SK-N-SH (cell line): ENCODE measurements at regions not wholly inside any gene's neighbourhood (a gene's known extent, or its start where the extent isn't known, plus 50 kb on each side); places are given as distances from the start of the nearest gene placed in this dataset.

Experiments
- CTCF ChIA-PET: fragments of 300-600, 350-600 bp; formaldehyde crosslinking; extraction: SDS; loops from one replicate; lab custom pipeline; 2021; lab: Yijun Ruan, JAX
- POLR2A ChIA-PET: fragments of 350-600 bp; sonication (Branson Sonifier 250); formaldehyde crosslinking; extraction: SDS; loops from one replicate; lab custom pipeline; 2020; ENCODE audit warnings: antibody characterized with exemption, inconsistent platforms; lab: Yijun Ruan, JAX
- DNase-seq: peaks from one replicate; pipeline ENCODE4 v3.0.0; 2012
- H2AFZ ChIP-seq: fragments of 200-600 bp; sonication (generic); 2 replicates; pipeline ENCODE4 v1.8.1; 2016; ENCODE audit warnings: antibody characterized with exemption, mild to moderate bottlenecking, low read depth
- H3F3A ChIP-seq: fragments of 200-600 bp; sonication (generic); replicated peaks from 2 replicates; pipeline ENCODE3; 2016; ENCODE audit warnings: antibody characterized with exemption, mild to moderate bottlenecking; ENCODE audit not compliant: insufficient read depth
- H3K27ac ChIP-seq, 2 experiments: fragments of 200-500 bp in 1 of 2; fragments of 200-600 bp in 1 of 2; sonication (Bioruptor generic) in 1 of 2; sonication (generic), shearing (Covaris generic) in 1 of 2; 2 replicates each; pipeline versions ENCODE4 v1.5.1 to v1.6.1; 2014 to 2016; ENCODE audit warnings: low read depth in 2 of 2, inconsistent platforms in 1 of 2, low read length in 1 of 2, mild to moderate bottlenecking in 1 of 2, mixed read lengths in 1 of 2
- H3K27me3 ChIP-seq: fragments of 200-600 bp; sonication (generic), shearing (Covaris generic); 2 replicates; pipeline ENCODE4 v1.6.1; 2016; ENCODE audit warnings: mixed run types; ENCODE audit not compliant: insufficient read depth
- H3K36me3 ChIP-seq, 2 experiments: fragments of 200-500 bp in 1 of 2; fragments of 200-600 bp in 1 of 2; sonication (Bioruptor generic) in 1 of 2; sonication (generic) in 1 of 2; replicated peaks in 1 of 2; 2 replicates each; pipeline versions ENCODE3 to v1.5.1; 2014 to 2016; ENCODE audit warnings: low read length in 1 of 2, mild to moderate bottlenecking in 1 of 2; ENCODE audit not compliant: insufficient read depth in 2 of 2, control insufficient read depth in 1 of 2
- H3K4me1 ChIP-seq, 2 experiments: fragments of 200-500 bp in 1 of 2; fragments of 200-600 bp in 1 of 2; sonication (Bioruptor generic) in 1 of 2; sonication (generic), shearing (Covaris generic) in 1 of 2; 2 replicates each; pipeline versions ENCODE4 v1.5.1 to v1.6.1; 2014 to 2016; ENCODE audit warnings: low read depth in 1 of 2, low read length in 1 of 2, mixed run types in 1 of 2; ENCODE audit not compliant: insufficient read depth in 2 of 2, control insufficient read depth in 1 of 2
- H3K4me2 ChIP-seq: fragments of 200-600 bp; sonication (generic), shearing (Covaris generic); 2 replicates; pipeline ENCODE4 v1.6.1; 2017; ENCODE audit warnings: mixed run types
- H3K4me3 ChIP-seq, 2 experiments: fragments of 200-500 bp in 1 of 2; fragments of 200-600 bp in 1 of 2; sonication (Bioruptor generic) in 1 of 2; sonication (generic), shearing (Covaris generic) in 1 of 2; 2 replicates each; pipeline versions ENCODE4 v1.5.1 to v1.8.1; 2014 to 2016; ENCODE audit warnings: low read depth in 2 of 2, inconsistent platforms in 1 of 2, low read length in 1 of 2, mild to moderate bottlenecking in 1 of 2, mixed read lengths in 1 of 2, moderate library complexity in 1 of 2
- H3K79me2 ChIP-seq: fragments of 200-600 bp; sonication (generic); 2 replicates; pipeline ENCODE4 v1.8.1; 2017; ENCODE audit warnings: mild to moderate bottlenecking; ENCODE audit not compliant: insufficient read depth
- H3K9ac ChIP-seq: fragments of 200-600 bp; sonication (generic); 2 replicates; pipeline ENCODE4 v1.6.1; 2017; ENCODE audit warnings: mixed run types
- H3K9me2 ChIP-seq: fragments of 200-600 bp; sonication (generic); 2 replicates; pipeline ENCODE4 v1.6.1; 2017; ENCODE audit warnings: mixed run types
- H3K9me3 ChIP-seq: fragments of 200-600 bp; sonication (generic); 2 replicates; pipeline ENCODE4 v1.6.1; 2017; ENCODE audit warnings: mixed run types, mild to moderate bottlenecking, moderate library complexity
- H4K20me1 ChIP-seq: fragments of 200-600 bp; sonication (generic); 2 replicates; pipeline ENCODE4 v1.6.1; 2017; ENCODE audit warnings: mild to moderate bottlenecking, mixed run types; ENCODE audit not compliant: insufficient read depth
- CHD2 ChIP-seq: fragments of 150-350 bp; IDR thresholded peaks from 2 replicates; pipeline ENCODE4 v1.6.1; 2018; ENCODE audit warnings: low read length; ENCODE audit not compliant: partially characterized antibody
- EP300 ChIP-seq, 2 experiments: IDR thresholded peaks; 2 replicates each; pipeline versions ENCODE4 v1.4.0 to v1.6.1; 2012; ENCODE audit warnings: borderline replicate concordance in 1 of 2, low read depth in 1 of 2, low read length in 1 of 2
- FOXJ3 ChIP-seq: sonication (generic); formaldehyde crosslinking; IDR thresholded peaks from 2 replicates; pipeline ENCODE4 v1.5.1; 2020; ENCODE audit warnings: mild to moderate bottlenecking, missing genetic modification reagents
- GATA2 ChIP-seq: sonication (generic); formaldehyde crosslinking; IDR thresholded peaks from 2 replicates; pipeline ENCODE4 v1.5.0; 2020; ENCODE audit warnings: mild to moderate bottlenecking, missing genetic modification reagents
- MXI1 ChIP-seq: IDR thresholded peaks from 2 replicates; pipeline ENCODE4 v1.6.1; 2012; ENCODE audit warnings: mild to moderate bottlenecking, low read depth, low read length, improper control_type of control experiment
- RCOR1 ChIP-seq: fragments of 150-350 bp; IDR thresholded peaks from 2 replicates; pipeline ENCODE4 v1.6.1; 2017; ENCODE audit warnings: antibody characterized with exemption, low read length
- RFX5 ChIP-seq: IDR thresholded peaks from 2 replicates; pipeline ENCODE4 v1.6.1; 2012; ENCODE audit warnings: mild to moderate bottlenecking, improper control_type of control experiment, low read length
- RXRA ChIP-seq: IDR thresholded peaks from 2 replicates; pipeline ENCODE4 v1.4.0; 2012; ENCODE audit warnings: low read depth, mild to moderate bottlenecking, borderline replicate concordance
- SMC3 ChIP-seq: IDR thresholded peaks from 2 replicates; pipeline ENCODE4 v1.6.1; 2012; ENCODE audit warnings: low read depth, low read length, improper control_type of control experiment
- TCF12 ChIP-seq: IDR thresholded peaks from 2 replicates; pipeline ENCODE4 v1.4.0; 2012
- WGBS: methylation state at CpG from one replicate; pipeline ENCODE4 v1.1.6; 2017; ENCODE audit warnings: low lambda C conversion rate; 5-methylcytosine and 5-hydroxymethylcytosine counted together
- TF ChIP-seq, protein P1 (sequence below): IDR thresholded peaks from 2 replicates; pipeline ENCODE4 v1.4.0; 2012; ENCODE audit warnings: low read depth, borderline replicate concordance
- TF ChIP-seq, protein P2 (sequence below): fragments of 150-350 bp; IDR thresholded peaks from 2 replicates; pipeline ENCODE4 v1.6.1; 2016; ENCODE audit warnings: mild to moderate bottlenecking, low read depth, low read length

GRCh38 chr17:79305768-79306423 lies 231.3 kb downstream of the ENGASE start:
- Histone ChIP-seq H3K36me3 (no peaks in the 10 kb centered on the region), H3K9me3 (no peaks in the 10 kb centered on the region), H3K4me3 (no peak overlapping the region), H3K9me2 (no peaks in the 10 kb centered on the region), H3K79me2 (no peaks in the 10 kb centered on the region), H3K27ac (peak overlapping the region in 1 of 2 experiments; percentile 91; a peak in 2 of 4 replicates), H3K27me3 (0 out of 2 replicates have a peak, but pooled peaks cover 9% of the 10 kb centered on the region), H3K4me1 (peaks cover 0 to 24% of the 10 kb centered on the region in 2 experiments; a peak in 2 of 4 replicates), H3F3A (no peaks in the 10 kb centered on the region), H2AFZ (no peak overlapping the region), H3K4me2 (no peak overlapping the region), H4K20me1 (no peaks in the 10 kb centered on the region), H3K9ac (no peak overlapping the region)
- ChIA-PET CTCF (interaction anchor here (0.8 to 3.8 kb wide), 22 partner anchors 14 to 260 kb away, joined by 3 to 14 read pairs (median 4); no protein-coding TSS in a partner anchor), POLR2A (interaction anchor here (1.2 to 1.7 kb wide), 2 partner anchors 50 to 231 kb away, joined by 3 read pairs; partner anchors contain the start of gene ENGASE)
- TF ChIP-seq, protein P1, sequence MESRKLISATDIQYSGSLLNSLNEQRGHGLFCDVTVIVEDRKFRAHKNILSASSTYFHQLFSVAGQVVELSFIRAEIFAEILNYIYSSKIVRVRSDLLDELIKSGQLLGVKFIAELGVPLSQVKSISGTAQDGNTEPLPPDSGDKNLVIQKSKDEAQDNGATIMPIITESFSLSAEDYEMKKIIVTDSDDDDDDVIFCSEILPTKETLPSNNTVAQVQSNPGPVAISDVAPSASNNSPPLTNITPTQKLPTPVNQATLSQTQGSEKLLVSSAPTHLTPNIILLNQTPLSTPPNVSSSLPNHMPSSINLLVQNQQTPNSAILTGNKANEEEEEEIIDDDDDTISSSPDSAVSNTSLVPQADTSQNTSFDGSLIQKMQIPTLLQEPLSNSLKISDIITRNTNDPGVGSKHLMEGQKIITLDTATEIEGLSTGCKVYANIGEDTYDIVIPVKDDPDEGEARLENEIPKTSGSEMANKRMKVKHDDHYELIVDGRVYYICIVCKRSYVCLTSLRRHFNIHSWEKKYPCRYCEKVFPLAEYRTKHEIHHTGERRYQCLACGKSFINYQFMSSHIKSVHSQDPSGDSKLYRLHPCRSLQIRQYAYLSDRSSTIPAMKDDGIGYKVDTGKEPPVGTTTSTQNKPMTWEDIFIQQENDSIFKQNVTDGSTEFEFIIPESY: no peak
- peak in 1 of 2 experiments; percentile 65; a peak in 2 of 4 replicates for TF ChIP-seq EP300 (IDR thresholded peaks at IDR 0.05; ENCODE audit: borderline replicate concordance in 1 of 2, low read depth in 1 of 2, low read length in 1 of 2)
- TF ChIP-seq MXI1: peak; percentile 26; the same call in 1 of the 2 replicates
- TF ChIP-seq RFX5: no peak
- peak; percentile 27 for TF ChIP-seq CHD2
- TF ChIP-seq RCOR1: peak; percentile 67
- peak; percentile 76; the same call in 1 of the 2 replicates for TF ChIP-seq FOXJ3 (CRISPR knock-in tag)
- peak; percentile 92 for TF ChIP-seq GATA2 (CRISPR knock-in tag)
- 57% methylated on average over 19 of the region's 29 CpGs for whole genome bisulfite sequencing
- peak; percentile 95 for DNase-seq

DNA sequence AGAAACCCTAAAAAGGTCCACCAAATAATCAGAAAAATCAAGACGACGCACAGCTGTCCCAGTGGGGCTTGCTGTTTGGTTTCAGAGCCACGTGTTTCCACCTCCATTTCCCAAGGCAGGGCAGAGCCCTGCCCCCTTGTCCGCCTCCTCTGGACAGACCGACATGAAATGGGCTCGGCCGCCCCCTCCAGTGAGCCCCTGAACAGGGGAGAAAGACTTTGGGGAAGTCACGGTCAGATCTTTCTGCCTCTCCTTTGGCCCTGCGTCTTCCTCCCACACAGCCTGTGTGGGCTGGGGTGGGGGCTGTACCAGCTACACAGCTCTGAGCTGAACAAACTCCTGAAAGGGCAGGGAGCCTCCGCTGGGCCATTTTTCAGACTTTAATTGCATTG lies 230.7 kb downstream of the ENGASE start:
- Histone ChIP-seq H3K79me2 (no peaks in the 10 kb centered on the region), H3F3A (no peaks in the 10 kb centered on the region), H3K9me3 (no peaks in the 10 kb centered on the region), H4K20me1 (no peaks in the 10 kb centered on the region), H3K4me1 (peaks cover 0 to 24% of the 10 kb centered on the region in 2 experiments; a peak in 2 of 4 replicates), H3K27me3 (0 out of 2 replicates have a peak, but pooled peaks cover 14% of the 10 kb centered on the region), H3K9me2 (no peaks in the 10 kb centered on the region), H2AFZ (no peak overlapping the region), H3K36me3 (no peaks in the 10 kb centered on the region), H3K27ac (peak overlapping the region in 1 of 2 experiments; percentile 91; a peak in 2 of 4 replicates), H3K4me3 (no peak overlapping the region), H3K4me2 (no peak overlapping the region), H3K9ac (no peak overlapping the region)
- ChIA-PET POLR2A (interaction anchor here (1.2 kb wide), 1 partner anchor 230 kb away, joined by 3 read pairs; the partner anchor contains the start of gene ENGASE), CTCF (interaction anchor here (0.8 to 3.8 kb wide), 18 partner anchors 14 to 260 kb away, joined by 3 to 14 read pairs (median 4); no protein-coding TSS in a partner anchor)
- 62% methylated on average over 9 of the region's 10 CpGs for WGBS
- peak; percentile 55 for DNase-seq
- no peak for TF ChIP-seq RXRA
- TF ChIP-seq, protein P2, sequence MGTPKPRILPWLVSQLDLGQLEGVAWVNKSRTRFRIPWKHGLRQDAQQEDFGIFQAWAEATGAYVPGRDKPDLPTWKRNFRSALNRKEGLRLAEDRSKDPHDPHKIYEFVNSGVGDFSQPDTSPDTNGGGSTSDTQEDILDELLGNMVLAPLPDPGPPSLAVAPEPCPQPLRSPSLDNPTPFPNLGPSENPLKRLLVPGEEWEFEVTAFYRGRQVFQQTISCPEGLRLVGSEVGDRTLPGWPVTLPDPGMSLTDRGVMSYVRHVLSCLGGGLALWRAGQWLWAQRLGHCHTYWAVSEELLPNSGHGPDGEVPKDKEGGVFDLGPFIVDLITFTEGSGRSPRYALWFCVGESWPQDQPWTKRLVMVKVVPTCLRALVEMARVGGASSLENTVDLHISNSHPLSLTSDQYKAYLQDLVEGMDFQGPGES: no peak
- no peak for TF ChIP-seq SMC3
- TF ChIP-seq EP300 (IDR thresholded peaks at IDR 0.05; ENCODE audit: borderline replicate concordance in 1 of 2, low read depth in 1 of 2, low read length in 1 of 2): no peak
- TF ChIP-seq TCF12: no peak
